Endothelial cell of umbilical vein (primary cell): ENCODE measurements at regions not wholly inside any gene's neighbourhood (a gene's known extent, or its start where the extent isn't known, plus 50 kb on each side); places are given as distances from the start of the nearest gene placed in this dataset.

Source experiments
- BruUV-seq: library from RNA; stranded (reverse); fragments of 400-500 nt; replicated peaks from 2 replicates; lab custom pipeline; 2021; lab: Mats Ljungman, UMichigan
- CTCF ChIA-PET: fragments of 300-600, 350-600 bp; sonication (Branson Sonifier 250); formaldehyde crosslinking; loops from one replicate; lab custom pipeline; 2021; ENCODE audit warnings: antibody characterized with exemption, inconsistent platforms; lab: Charles Lee
- POLR2A ChIA-PET: fragments of 300-600, 350-600 bp; sonication (Branson Sonifier 250); formaldehyde crosslinking; loops from one replicate; lab custom pipeline; 2021; ENCODE audit warnings: antibody characterized with exemption, inconsistent platforms; lab: Charles Lee
- DNase-seq: peaks from one replicate; pipeline ENCODE4 v3.0.0-alpha.2; 2011; ENCODE audit warnings: low read depth, low spot score
- FAIRE-seq: peaks from 2 replicates; lab custom pipeline; 2011; peaks lifted over from hg19 to GRCh38; lab: Jason Lieb, UNC
- H2AFZ ChIP-seq: 2 replicates; pipeline ENCODE4 v1.6.0; 2012; ENCODE audit warnings: low read depth, low read length, control low read depth, inconsistent platforms
- H3K27ac ChIP-seq: 2 replicates; pipeline ENCODE4 v1.5.1; 2011; ENCODE audit warnings: low read depth, mild to moderate bottlenecking, control low read depth, low read length, moderate library complexity; ENCODE audit not compliant: insufficient read depth
- H3K27me3 ChIP-seq, 2 experiments: 2 replicates each; pipeline versions ENCODE4 v1.6.0 to v1.6.1; 2011; ENCODE audit warnings: low read length in 2 of 2, mixed read lengths in 1 of 2; ENCODE audit not compliant: control insufficient read depth in 2 of 2, insufficient read depth in 2 of 2
- H3K36me3 ChIP-seq, 2 experiments: 2 replicates in 1 of 2; 3 replicates in 1 of 2; pipeline ENCODE4 v1.5.1; 2011; ENCODE audit warnings: low read length in 2 of 2, mild to moderate bottlenecking in 1 of 2, moderate library complexity in 1 of 2; ENCODE audit not compliant: control insufficient read depth in 2 of 2, insufficient read depth in 2 of 2; ENCODE audit errors: extremely low read depth in 1 of 2
- H3K4me1 ChIP-seq: 3 replicates; pipeline ENCODE4 v1.5.1; 2011; ENCODE audit warnings: mild to moderate bottlenecking, low read length; ENCODE audit not compliant: control insufficient read depth, insufficient read depth; ENCODE audit errors: extremely low read depth
- H3K4me2 ChIP-seq: 2 replicates; pipeline ENCODE4 v1.6.1; 2011; ENCODE audit warnings: low read length, control low read depth, mixed read lengths; ENCODE audit not compliant: insufficient read depth
- H3K4me3 ChIP-seq, 3 experiments: fragments of 200-600 bp in 1 of 3; sonication (generic), shearing (Covaris generic) in 1 of 3; replicated peaks in 1 of 3; 2 replicates each; pipeline ENCODE4 v1.5.1; 2011 to 2016; ENCODE audit warnings: control low read depth in 3 of 3, low read length in 3 of 3, mild to moderate bottlenecking in 2 of 3, inconsistent platforms in 1 of 3, low read depth in 1 of 3, moderate library complexity in 1 of 3; ENCODE audit not compliant: insufficient read depth in 1 of 3
- H3K79me2 ChIP-seq: 2 replicates; pipeline ENCODE4 v1.6.0; 2012; ENCODE audit warnings: low read length, inconsistent platforms; ENCODE audit not compliant: control insufficient read depth, insufficient read depth
- H3K9ac ChIP-seq: replicated peaks from 2 replicates; pipeline ENCODE3; 2011; ENCODE audit warnings: low read length, control low read depth; ENCODE audit not compliant: insufficient read depth; ENCODE audit errors: extremely low read depth
- H3K9me1 ChIP-seq: replicated peaks from 3 replicates; pipeline ENCODE4 v1.6.0; 2011; ENCODE audit warnings: mild to moderate bottlenecking, low read length; ENCODE audit not compliant: control insufficient read depth, insufficient read depth; ENCODE audit errors: extremely low read depth
- H3K9me3 ChIP-seq: replicated peaks from 2 replicates; pipeline ENCODE4 v1.5.1; 2012; ENCODE audit warnings: low read length, inconsistent platforms; ENCODE audit not compliant: control insufficient read depth, insufficient read depth
- H4K20me1 ChIP-seq: replicated peaks from 2 replicates; pipeline ENCODE3; 2011; ENCODE audit warnings: mild to moderate bottlenecking, low read length; ENCODE audit not compliant: control insufficient read depth, insufficient read depth; ENCODE audit errors: extremely low read depth
- EZH2 ChIP-seq: IDR thresholded peaks from 2 replicates; pipeline ENCODE4 v1.6.1; 2012; ENCODE audit warnings: borderline replicate concordance, low read depth, mild to moderate bottlenecking, moderate library complexity, low read length, inconsistent platforms; ENCODE audit not compliant: severe bottlenecking
- FOS ChIP-seq: IDR thresholded peaks from 2 replicates; pipeline ENCODE4 v1.6.1; 2011; ENCODE audit warnings: mild to moderate bottlenecking, low read length, moderate library complexity, borderline replicate concordance; ENCODE audit not compliant: insufficient read depth
- GATA2 ChIP-seq: IDR thresholded peaks from 2 replicates; pipeline ENCODE4 v1.7.0; 2011; ENCODE audit warnings: low read depth, mild to moderate bottlenecking, moderate library complexity, mixed read lengths, low read length; ENCODE audit not compliant: insufficient read length, insufficient read depth
- JUN ChIP-seq: IDR thresholded peaks from 2 replicates; pipeline ENCODE4 v1.6.1; 2011; ENCODE audit warnings: borderline replicate concordance, low read depth; ENCODE audit not compliant: insufficient read length, insufficient read depth
- MYC ChIP-seq: IDR thresholded peaks from one replicate; pipeline ENCODE4 v1.6.1; 2011; ENCODE audit warnings: mild to moderate bottlenecking, low read depth, low read length
- POLR2A ChIP-seq: IDR thresholded peaks from 2 replicates; pipeline ENCODE4 v1.6.1; 2012; ENCODE audit warnings: low read depth, mild to moderate bottlenecking, control low read depth, low read length
- POLR2AphosphoS5 ChIP-seq: IDR thresholded peaks from 2 replicates; pipeline ENCODE4 v1.6.1; 2012; ENCODE audit warnings: low read depth, mild to moderate bottlenecking, control low read depth, low read length, moderate library complexity; ENCODE audit not compliant: insufficient read depth
- dilution Hi-C: fragments of 300-500 bp; cut with MboI; formaldehyde crosslinking; loops from one replicate; pipeline ENCODE4 v1.15.0; 2019; ENCODE audit warnings: low sequenced_read_pairs; ENCODE audit not compliant: extremely low pct_ligation_motif_present
- intact Hi-C: fragments of 100-400 bp; cut with micrococcal nuclease; formaldehyde crosslinking; loops from one replicate; pipeline ENCODE4 v1.10.0; 2022
- TF ChIP-seq, protein P1 (sequence below): IDR thresholded peaks from 2 replicates; pipeline ENCODE4 v1.6.1; 2011; ENCODE audit not compliant: insufficient read depth, insufficient read length
- TF ChIP-seq, protein P2 (sequence below), 2 donors: IDR thresholded peaks; 1 replicate in 1 of 2; 2 replicates in 1 of 2; pipeline ENCODE4 v1.5.1; 2011; ENCODE audit warnings: low read length in 2 of 2, mild to moderate bottlenecking in 2 of 2, moderate library complexity in 2 of 2, control low read depth in 1 of 2, inconsistent platforms in 1 of 2, low read depth in 1 of 2; ENCODE audit not compliant: insufficient read depth in 1 of 2; ENCODE audit errors: extremely low read depth in 1 of 2

DNA sequence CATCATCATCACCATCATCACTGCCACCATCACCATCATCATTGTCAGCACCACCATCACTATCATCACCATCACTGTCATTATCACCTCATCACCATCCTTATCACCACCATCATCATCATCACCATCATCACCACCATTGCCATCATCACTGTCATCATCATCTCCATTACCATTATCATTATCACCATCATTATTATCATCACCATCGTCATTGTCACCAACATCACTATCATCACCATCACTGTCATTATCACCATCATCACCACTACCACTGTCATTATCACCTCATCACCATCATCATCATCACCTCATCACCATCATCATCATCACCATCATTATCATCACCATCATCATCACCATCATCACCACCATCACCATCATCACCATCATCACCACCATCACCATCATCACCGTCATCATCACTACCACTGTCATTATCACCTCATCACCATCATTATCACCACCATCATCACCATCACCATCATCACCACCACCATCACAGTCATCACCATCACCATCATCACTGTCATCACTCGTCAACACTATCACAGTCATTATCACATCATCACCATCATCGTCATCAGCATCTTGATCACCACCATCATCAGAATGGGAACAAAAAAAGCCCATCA, 191.1 kb downstream of the TTLL2 start:
- no peak overlapping the region for H3K9ac ChIP-seq
- no TSS peak for BruUV-seq
- H3K27me3 ChIP-seq, result peaks cover 0 to 5% of the 10 kb centered on the region in 2 experiments
- POLR2A ChIA-PET, result no interaction called here
- DNase-seq (no peak), FAIRE-seq (no peak)
- H3K27ac ChIP-seq, result no peak overlapping the region
- no peak overlapping the region for H3K4me2 ChIP-seq
- dilution Hi-C loops, result no loop called here
- H3K9me3 ChIP-seq, result no peaks in the 10 kb centered on the region
- intact Hi-C loops, result no loop called here
- no peaks in the 10 kb centered on the region for H3K79me2 ChIP-seq
- no peak overlapping the region for H3K4me3 ChIP-seq
- H4K20me1 ChIP-seq, result no peaks in the 10 kb centered on the region
- no peaks in the 10 kb centered on the region for H3K4me1 ChIP-seq
- H2AFZ ChIP-seq, result no peak overlapping the region
- H3K9me1 ChIP-seq, result no peaks in the 10 kb centered on the region
- CTCF ChIA-PET, result no interaction called here
- TF ChIP-seq GATA2 (no peak), EZH2 (no peak), POLR2A (no peak), MYC (no peak), POLR2AphosphoS5 (no peak), JUN (no peak), FOS (no peak)
- TF ChIP-seq, protein P1, sequence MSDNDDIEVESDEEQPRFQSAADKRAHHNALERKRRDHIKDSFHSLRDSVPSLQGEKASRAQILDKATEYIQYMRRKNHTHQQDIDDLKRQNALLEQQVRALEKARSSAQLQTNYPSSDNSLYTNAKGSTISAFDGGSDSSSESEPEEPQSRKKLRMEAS, result no peak
- TF ChIP-seq, protein P2, sequence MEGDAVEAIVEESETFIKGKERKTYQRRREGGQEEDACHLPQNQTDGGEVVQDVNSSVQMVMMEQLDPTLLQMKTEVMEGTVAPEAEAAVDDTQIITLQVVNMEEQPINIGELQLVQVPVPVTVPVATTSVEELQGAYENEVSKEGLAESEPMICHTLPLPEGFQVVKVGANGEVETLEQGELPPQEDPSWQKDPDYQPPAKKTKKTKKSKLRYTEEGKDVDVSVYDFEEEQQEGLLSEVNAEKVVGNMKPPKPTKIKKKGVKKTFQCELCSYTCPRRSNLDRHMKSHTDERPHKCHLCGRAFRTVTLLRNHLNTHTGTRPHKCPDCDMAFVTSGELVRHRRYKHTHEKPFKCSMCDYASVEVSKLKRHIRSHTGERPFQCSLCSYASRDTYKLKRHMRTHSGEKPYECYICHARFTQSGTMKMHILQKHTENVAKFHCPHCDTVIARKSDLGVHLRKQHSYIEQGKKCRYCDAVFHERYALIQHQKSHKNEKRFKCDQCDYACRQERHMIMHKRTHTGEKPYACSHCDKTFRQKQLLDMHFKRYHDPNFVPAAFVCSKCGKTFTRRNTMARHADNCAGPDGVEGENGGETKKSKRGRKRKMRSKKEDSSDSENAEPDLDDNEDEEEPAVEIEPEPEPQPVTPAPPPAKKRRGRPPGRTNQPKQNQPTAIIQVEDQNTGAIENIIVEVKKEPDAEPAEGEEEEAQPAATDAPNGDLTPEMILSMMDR (IDR thresholded peaks at IDR 0.05; ENCODE audit: extremely low read depth in 1 of 2, insufficient read depth in 1 of 2, low read depth in 1 of 2, low read length in 2 of 2), result no peak
- H3K36me3 ChIP-seq, result no peaks in the 10 kb centered on the region
